ENCODE measurements at regions not wholly inside any gene's neighbourhood (a gene's known extent, or its start where the extent isn't known, plus 50 kb on each side); places are given as distances from the start of the nearest gene placed in this dataset.
"Not testable (repeated sequence)": the region's sequence is repeated elsewhere in the genome, so short reads cannot be mapped to it uniquely, and the experiment has no call there.

DNA sequence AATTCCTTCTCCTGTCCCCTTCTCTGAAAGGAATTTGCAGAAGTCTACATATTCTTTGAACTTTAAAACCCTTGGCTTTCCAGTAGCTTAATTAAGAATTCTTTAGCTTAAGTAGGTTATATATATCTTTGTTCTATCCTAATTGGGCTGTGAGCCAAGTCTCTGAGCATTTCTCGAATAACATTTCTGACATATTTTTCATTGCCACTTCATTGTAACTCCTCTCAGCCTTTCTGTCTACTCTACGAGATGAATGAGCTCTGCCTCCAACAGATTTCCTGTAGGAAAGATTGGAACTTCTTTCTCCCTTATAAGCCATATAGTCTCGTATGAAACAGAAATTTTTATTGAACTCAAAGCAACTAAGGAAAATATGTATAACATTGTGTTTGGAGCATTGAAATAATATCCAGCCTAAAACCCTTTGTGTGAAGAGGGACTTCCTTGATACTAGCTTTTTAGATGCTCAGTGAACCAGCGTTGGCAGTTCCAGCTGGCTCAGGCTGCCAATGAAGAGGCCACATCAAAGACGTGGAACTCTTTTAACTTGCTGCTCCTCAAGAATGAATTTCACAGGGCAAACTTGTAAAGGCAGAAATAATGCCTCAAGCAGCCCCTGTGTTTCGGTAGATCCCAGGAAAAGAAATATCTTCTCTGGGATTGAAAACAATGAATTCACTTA lies 87.7 kb upstream of the NOX3 start:
- DNase-seq (ENCODE audit: low read depth), result no peak

DNA sequence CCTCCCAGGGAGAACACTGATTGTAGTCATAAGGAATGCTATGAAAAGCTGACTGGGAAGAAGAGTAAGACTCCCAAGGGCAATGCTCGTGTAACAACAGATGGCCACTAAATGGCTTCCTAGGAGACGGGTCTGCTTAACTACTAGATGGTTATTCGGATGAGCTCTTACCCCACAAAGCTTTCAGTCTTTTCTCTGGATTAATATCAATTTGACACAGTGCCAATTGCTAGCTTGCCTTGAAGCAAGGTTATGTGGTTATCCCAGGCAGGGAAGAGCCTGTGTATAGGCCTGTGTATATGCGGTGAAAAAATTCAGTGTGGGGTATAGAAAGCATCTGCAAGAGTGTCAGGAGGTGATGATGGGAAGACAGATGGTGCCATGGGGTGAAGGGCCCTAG lies 86.4 kb upstream of the NOX3 start:
- DNase-seq (ENCODE audit: low read depth), result no peak

DNA sequence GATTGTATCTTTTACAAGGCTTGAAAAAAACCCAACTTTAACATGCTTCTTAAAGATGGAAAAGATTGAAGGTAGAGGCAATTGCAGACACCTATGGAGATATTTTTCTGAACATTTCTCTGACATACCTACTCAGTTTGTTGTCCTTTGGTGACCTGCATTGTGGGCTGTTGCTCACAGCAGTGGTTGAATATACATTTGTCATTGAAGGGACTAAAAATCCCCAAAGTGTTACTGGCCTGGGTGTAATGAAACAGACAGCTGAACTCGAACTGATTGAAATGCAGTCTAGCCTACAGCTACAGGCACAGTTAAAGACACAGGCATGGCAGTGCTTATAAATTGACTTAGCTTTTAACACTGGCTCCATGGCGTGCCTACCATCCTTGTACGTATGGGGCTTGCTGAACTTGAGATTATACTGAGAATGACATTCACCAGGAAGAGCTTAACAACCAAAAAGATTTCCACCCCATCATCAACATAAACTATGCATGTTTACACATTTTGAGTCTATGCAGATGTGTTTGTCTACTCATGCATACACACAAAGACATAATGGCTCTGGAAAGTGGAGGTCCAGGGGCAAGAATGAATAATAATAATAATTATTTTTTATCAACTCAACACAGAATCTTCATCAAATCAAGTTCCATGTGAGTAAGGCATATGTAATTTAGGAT lies 83.2 kb upstream of the NOX3 start:
- DNase-seq (ENCODE audit: low read depth), result no peak

DNA sequence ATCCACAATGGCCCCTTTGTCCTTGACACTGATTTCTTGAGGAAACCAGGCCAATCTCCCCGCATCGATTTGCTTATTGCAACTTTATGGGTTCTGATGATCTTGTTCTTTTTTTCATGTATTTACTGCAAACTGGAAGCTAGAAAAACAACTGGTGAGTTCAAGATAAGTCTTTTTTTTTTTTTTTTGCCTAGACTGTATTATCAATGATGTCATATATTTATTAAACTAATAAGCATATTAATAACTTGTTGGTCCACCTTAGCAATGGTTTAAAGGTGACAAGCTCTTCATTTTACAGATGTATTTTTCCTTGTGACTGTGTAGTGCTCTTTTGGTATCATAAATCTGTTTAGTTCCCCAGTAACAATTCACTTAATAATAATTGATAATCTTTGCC lies 79.0 kb upstream of the NOX3 start:
- no peak for DNase-seq (ENCODE audit: low read depth)

DNA sequence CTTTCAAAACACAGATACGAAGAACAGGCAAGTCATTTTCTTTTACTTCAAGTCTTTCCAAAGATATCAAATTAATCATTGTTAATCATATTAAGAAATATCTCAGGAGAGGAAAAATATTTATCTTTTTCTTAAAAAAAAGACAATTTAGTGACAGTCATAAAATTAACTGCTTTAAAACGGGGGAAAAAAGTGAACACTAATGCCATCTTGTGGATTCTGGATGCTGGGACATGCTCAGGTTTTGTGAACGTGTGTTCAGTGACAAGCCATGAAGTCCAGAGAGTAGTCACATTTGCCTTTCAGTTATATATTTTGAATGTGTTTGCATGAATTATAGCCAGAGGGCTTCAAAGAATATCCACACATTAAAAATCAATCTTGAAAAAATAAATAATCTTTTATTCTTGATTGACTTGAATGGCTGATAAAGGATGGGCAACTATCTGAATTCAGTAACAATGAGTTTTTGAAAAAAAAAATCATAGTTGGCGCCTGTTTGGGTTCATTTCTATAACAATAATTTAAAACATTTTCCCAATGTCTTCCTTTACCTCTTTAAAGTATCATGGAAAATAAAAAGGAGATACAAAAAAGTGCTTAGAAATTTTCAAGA lies 74.7 kb upstream of the NOX3 start:
- peak; percentile 41 for DNase-seq (ENCODE audit: low read depth)

DNA sequence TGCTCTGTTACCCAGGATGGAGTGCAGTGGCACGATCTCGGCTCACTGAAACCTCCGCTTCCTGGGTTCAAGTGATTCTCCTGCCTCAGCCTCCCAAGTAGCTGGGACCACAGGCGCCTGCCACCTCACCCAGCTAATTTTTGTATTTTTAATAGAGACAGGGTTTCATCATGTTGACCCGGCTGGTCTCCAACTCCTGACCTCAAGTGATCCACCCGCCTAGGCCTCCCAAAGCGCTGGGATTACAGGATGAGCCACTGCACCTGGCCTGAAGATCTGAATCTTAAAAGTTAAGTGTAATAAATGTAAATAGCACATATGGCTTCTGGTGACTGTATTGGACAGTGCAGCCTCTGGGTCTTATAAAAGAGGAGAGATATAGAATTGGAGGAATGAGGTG lies 74.2 kb upstream of the NOX3 start:
- not testable (repeated sequence) for DNase-seq (ENCODE audit: low read depth)

DNA sequence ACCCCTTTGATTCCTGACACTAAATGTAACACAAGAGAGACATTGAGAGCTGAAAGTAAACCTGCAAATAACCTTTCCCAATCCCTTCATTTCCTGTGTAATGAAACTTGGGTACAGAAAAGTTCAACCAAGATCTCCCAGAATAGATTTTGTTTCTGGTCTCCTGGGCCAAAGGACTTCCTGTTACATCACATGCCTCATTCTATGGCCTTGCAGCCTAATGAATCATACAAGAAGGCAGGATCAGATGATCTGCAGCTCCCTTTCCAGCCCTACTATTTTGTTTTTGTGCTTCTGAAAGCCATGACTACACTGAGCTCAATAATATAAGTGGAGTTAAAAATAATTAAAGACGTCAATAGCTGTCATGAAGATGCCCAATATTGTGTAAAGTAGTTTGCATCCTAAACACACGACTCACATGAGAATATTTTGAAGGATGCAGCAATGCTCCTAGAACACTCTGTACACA lies 73.4 kb upstream of the NOX3 start:
- DNase-seq (ENCODE audit: low read depth), result peak; percentile 62

DNA sequence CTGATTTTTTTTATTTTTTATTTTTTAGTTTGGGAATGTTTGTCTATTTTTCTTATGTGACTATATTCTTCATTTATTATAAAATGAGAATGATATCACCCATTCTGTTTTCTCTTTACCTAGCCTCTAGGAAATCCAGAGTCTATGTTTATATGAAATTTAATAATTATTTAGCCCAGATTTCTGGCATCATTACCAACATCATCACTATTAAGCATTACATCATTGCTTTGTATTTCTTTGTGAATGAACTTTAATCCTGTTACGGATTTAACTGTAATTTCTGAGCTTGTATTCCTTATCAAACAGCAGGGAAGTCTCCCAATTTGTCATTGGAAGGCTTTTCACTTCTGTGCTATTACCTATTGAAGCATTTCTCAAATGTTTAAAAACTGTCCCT lies 72.7 kb upstream of the NOX3 start:
- DNase-seq (ENCODE audit: low read depth), result no peak

DNA sequence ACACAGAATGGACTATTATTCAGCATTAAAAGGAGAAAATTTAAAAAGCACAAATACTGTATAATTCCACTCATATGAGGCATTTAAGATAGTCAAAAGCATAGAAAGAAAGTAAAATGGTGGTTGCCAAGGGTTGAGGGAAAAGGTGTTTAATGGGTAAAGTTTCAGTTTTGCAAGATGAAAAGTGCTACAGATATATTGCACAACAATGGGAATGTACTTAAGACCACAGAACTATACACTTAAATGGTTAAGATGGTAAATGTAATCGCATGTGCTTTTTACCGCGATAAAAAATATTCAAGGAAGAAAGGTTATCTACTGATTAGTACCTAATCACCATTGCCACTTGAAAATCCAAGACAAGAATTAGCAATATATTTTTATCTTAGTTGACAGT lies 71.8 kb upstream of the NOX3 start:
- no peak for DNase-seq (ENCODE audit: low read depth)

DNA sequence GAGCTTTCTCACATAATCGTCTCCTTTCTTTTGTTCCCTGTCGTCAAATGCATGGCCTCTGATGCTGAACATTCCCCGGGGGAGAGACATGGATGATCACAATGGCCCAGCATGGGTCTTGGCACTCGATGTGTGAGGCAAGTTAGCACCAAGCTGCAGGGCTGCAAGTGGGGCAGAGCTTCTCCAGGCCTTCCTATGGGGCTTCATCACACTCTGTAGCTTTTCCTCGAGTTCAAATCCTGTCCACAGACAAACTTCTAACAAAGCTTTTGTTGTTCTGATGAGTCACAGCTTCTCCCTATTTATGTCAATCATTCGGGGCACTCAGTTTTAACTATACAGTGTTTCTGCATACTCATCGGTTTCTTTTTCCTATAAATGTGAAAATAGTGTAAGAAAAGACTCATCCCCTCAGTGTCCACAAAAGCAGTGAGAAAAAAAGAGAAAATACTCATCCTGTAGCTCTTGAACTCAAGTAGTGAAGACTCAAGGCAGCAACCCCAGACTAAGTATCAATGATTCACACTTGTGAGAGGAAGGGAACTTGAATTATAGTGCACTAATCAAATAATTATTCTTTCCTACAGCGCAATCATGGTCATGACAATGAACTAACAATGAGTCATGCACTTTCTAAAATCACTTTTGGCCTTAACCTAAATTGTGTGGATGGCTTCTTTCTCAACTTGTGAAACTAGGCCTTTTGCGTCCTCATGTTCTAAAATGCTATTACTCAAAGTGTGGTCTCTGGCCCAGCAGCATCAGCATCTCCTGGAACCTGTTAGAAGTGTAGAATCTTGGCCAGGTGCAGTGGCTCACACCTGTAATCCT lies 68.4 kb upstream of the NOX3 start:
- peak; percentile 42 for DNase-seq (ENCODE audit: low read depth)

DNA sequence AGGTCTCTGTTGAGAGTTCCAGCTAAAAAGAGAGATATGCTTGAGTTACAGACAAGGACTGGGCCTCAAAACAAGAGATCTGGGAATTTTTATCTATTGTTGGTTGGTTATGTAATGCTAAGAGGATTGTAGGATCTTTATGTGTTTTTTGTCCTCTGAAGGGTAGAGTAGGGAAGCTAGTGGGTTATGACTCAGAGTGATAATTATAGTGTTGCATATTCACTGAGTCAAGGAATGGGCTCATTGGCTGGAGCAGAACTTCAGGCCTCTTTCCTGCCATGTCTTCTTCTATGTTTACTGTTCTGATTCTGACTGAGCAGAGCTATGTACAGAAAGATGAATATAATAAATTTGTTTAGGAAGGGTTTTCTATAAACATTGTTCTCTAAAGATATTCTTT lies 66.1 kb upstream of the NOX3 start:
- no peak for DNase-seq (ENCODE audit: low read depth)

DNA sequence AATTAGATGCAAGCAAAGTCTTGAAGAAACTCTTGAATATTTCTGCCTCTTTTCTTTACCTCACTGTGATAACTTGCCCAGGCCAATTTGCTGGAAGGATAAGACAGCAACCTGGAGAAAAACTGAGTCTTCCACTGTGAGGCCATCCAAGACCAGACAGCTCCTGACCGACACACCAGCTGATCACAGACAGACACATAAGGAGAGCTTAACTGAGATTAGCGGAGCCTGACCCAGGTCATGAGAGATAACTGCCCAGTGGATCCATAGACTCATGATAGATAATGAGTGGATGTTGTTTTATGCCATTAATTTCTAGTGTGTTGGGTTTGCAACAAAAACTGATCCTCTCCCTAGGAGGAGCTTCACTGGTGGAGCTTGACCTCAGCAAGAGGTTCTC lies 64.4 kb upstream of the NOX3 start:
- DNase-seq (ENCODE audit: low read depth), result no peak

DNA sequence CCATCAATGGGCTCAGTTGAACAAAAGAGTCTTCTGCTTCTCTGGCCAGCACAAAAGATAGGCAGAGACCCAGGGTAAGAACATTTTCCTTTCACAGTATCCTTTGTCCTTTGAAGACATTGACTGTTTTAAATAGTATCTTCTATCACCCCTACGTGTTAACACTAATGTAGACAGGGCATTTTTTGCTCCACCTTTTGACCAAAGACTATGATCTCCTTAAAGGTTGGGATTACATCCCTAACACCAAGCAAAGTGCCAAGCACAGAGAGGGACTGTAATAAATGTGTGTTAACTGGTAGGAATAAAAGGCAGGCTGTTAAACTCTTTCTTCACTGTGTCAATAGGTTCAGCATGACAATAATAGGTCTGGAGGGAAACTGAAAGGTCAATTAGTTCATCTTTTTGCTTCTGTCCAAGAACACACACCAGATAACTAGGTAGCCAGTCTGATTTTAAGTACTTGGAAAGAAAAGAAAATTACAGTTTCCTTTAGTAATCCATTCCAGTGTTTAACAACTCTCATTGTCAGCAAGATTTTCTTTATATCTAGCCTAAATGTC lies 63.6 kb upstream of the NOX3 start:
- DNase-seq (ENCODE audit: low read depth), result no peak

DNA sequence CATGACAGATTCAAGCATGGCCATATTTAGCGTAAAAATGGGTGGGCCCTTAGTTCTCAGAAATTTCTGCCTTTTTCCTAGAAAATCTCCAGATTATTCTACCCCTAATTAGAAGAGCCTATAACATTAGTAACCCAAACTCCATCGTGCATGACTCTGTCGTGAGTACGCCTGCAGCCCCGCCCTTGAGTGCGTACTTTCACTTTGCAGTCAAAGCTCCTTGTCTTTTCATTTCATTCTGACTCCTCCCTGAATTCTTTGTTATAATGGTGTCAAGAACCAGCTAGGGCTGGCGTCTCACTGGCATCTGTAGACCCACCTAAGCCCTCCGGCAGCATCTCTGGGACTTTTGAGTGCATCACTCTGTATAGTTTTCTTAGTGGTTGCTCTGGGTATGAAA lies 61.7 kb upstream of the NOX3 start:
- peak; percentile 65 for DNase-seq (ENCODE audit: low read depth)

DNA sequence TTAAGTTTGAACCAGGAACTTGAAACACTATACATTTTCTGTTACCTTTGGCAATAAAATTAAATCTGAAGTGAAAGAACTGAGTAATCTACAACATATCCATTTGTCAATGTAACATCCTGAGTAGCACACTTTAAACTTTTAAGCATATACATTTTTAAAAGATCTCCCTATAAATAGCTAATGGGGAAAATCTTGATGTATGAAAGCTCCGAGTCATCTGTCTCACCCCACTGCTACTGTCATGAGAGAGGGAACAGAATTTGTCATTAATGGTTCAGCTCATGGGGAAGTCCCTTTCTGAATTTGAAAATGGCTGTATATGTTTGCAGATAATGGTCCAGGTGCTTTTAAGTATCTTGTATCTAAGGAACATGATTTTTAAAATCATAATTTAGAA lies 55.2 kb upstream of the NOX3 start:
- no peak for DNase-seq (ENCODE audit: low read depth)

DNA sequence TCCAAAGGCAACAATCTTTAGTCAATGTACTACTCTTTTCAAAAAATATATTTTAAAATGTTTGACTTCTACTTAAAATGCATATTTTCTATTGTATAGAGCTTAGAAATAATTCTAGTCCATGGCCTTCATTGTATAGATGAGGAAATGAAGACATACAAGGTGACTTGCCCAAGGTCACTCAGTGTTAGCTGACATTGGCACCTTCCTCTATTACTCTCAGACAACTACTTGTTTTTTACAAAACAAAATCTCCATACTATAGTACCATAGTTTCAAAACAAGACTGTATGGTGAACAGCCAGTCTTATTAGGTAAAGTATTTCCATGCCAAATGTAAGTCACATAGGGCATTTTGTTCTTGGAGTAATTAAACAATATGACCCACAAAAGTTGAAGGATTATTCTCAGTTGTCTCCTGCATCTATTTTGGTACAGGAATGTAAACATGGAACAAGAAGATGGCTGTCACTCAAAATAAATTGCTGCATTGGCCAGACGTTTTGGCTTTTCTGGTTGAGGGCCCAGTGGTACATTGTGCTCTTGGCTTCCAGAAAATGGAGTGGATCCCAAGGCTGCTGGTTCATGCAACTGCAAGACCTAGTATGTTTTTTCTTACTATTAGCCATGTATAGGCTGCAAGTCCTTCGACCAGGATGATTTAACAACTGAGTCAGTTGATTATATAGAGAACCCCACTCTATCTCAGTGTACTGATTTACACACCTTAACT lies 54.3 kb upstream of the NOX3 start:
- DNase-seq (ENCODE audit: low read depth), result no peak

DNA sequence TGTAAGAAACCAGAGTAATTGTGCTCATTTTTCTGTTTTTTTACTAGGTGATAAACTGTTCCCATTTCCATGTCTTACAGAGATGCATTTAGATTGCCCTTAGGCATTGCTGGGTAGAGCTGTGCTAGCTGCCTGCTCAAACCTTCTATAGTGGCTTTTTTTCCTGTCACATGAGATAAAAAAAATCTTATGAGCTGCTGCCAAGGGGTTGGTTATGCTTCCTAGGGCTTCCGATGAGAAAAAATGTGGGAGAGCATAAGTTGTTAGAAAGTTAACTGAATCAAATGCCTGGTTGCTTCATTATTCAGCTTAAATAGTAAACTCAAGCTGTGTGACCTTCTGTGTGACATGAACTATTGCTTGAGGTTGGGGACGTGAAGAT lies 50.0 kb upstream of the NOX3 start:
- DNase-seq (ENCODE audit: low read depth), result no peak

Measured in Daoy (cell line).